ENCODE measurements at regions not wholly inside any gene's neighbourhood (a gene's known extent, or its start where the extent isn't known, plus 50 kb on each side); places are given as distances from the start of the nearest gene placed in this dataset.
A peak's percentile ranks its signal among the peaks of the same experiment; 100 is the strongest.

DNA sequence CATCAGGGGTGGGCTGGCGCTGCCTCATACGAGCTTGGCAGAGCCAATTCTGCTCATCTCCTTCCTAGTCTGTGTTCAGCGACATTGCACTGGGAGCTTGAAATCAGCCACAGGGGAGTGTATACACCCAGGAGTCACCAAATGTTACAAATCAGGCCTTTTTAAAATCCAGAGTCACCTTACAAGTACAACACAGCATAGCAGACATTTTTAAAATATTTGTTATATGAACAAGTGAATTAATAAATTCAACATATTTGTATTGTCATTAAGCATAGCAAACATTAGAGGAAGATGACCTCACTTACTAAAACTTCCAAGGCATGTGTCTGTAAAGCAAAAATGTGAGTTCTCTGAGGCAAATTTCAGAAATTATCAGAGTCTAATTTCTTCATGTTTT is 210.0 kb downstream of the HLX start:
- DNase-seq (peak; percentile 89), ATAC-seq (peak; percentile 86)
- Histone ChIP-seq H3K9me2 (replicated peaks; ENCODE audit: low read length) (no peaks in the 10 kb centered on the region), H3F3A (ENCODE audit: low read length, unreplicated experiment) (peaks cover 8% of the 10 kb centered on the region), H3K9ac (ENCODE audit: low read length) (no peak overlapping the region), H2AFZ (ENCODE audit: low read length) (peak overlapping the region; percentile 34), H3K4me1 (ENCODE audit: insufficient read depth, low read length) (peaks cover 54% of the 10 kb centered on the region), H3K36me3 (ENCODE audit: low read depth, low read length) (no peaks in the 10 kb centered on the region), H3K4me2 (ENCODE audit: low read length) (peak overlapping the region; percentile 71), H3K27me3 (ENCODE audit: low read length) (no peaks in the 10 kb centered on the region), H3K27ac (ENCODE audit: low read length) (peak overlapping the region; percentile 30), H3K4me3 (ENCODE audit: low read length) (peak overlapping the region; percentile 17; the same call in 1 of the 2 replicates), H3K9me3 (ENCODE audit: low read length) (no peaks in the 10 kb centered on the region), H4K20me1 (ENCODE audit: low read length) (no peaks in the 10 kb centered on the region), H3K79me2 (ENCODE audit: low read length) (no peaks in the 10 kb centered on the region)
- no TSS peak for BruUV-seq (replicated peaks)
- POLR2A ChIA-PET (ENCODE audit: unreplicated experiment), result no interaction called here
- CTCF ChIA-PET, result interaction anchor here (0.6 kb wide), 2 partner anchors 8 to 313 kb away, joined by 3 to 4 read pairs; no protein-coding TSS in a partner anchor
- intact Hi-C loops (cut with micrococcal nuclease), result loop anchor here (1.0 to 10.0 kb wide), 3 partner anchors 114 to 346 kb away; partner anchors contain the start of gene HLX
- no peak for TF ChIP-seq EZH2phosphoT487 (IDR thresholded peaks at IDR 0.05; ENCODE audit: borderline replicate concordance, low read length)
- TF ChIP-seq, protein P1, sequence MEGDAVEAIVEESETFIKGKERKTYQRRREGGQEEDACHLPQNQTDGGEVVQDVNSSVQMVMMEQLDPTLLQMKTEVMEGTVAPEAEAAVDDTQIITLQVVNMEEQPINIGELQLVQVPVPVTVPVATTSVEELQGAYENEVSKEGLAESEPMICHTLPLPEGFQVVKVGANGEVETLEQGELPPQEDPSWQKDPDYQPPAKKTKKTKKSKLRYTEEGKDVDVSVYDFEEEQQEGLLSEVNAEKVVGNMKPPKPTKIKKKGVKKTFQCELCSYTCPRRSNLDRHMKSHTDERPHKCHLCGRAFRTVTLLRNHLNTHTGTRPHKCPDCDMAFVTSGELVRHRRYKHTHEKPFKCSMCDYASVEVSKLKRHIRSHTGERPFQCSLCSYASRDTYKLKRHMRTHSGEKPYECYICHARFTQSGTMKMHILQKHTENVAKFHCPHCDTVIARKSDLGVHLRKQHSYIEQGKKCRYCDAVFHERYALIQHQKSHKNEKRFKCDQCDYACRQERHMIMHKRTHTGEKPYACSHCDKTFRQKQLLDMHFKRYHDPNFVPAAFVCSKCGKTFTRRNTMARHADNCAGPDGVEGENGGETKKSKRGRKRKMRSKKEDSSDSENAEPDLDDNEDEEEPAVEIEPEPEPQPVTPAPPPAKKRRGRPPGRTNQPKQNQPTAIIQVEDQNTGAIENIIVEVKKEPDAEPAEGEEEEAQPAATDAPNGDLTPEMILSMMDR (conservative IDR thresholded peaks at IDR 0.05; ENCODE audit: low read depth, low read length), result no peak
- no peak for TF ChIP-seq EZH2 (IDR thresholded peaks at IDR 0.05; ENCODE audit: low read length, unreplicated experiment)

DNA sequence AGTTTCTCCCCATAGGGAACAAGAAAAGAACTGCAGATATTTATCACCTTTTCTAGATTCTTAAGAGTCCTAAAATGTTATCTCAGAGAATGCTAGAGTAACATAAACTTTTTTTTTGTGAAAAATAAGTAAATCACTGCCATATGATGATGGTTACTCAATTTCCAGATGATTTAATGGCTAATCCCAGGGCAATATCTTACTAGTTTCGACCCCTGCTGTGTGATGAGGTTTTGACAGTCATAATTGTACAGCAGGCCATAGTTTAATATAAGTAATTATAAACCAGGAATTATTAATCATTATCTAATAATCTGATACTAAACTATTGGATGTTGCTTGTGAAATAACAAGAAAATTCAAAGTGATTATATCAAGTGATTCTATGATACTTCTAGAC is 210.6 kb downstream of the HLX start:
- no peak for TF ChIP-seq EZH2phosphoT487 (IDR thresholded peaks at IDR 0.05; ENCODE audit: borderline replicate concordance, low read length)
- TF ChIP-seq, protein P1 (conservative IDR thresholded peaks at IDR 0.05; ENCODE audit: low read depth, low read length), result no peak
- no peak for TF ChIP-seq EZH2 (IDR thresholded peaks at IDR 0.05; ENCODE audit: low read length, unreplicated experiment)
- Histone ChIP-seq H3K9me2 (replicated peaks; ENCODE audit: low read length) (no peaks in the 10 kb centered on the region), H3K9me3 (ENCODE audit: low read length) (no peaks in the 10 kb centered on the region), H3K79me2 (ENCODE audit: low read length) (no peaks in the 10 kb centered on the region), H3K4me3 (ENCODE audit: low read length) (peak overlapping the region; percentile 17; the same call in 1 of the 2 replicates), H3F3A (ENCODE audit: low read length, unreplicated experiment) (peaks cover 8% of the 10 kb centered on the region), H4K20me1 (ENCODE audit: low read length) (no peaks in the 10 kb centered on the region), H2AFZ (ENCODE audit: low read length) (peak overlapping the region; percentile 34), H3K9ac (ENCODE audit: low read length) (no peak overlapping the region), H3K4me2 (ENCODE audit: low read length) (peak overlapping the region; percentile 71), H3K27ac (ENCODE audit: low read length) (peak overlapping the region; percentile 30), H3K4me1 (ENCODE audit: insufficient read depth, low read length) (peaks cover 60% of the 10 kb centered on the region), H3K27me3 (ENCODE audit: low read length) (no peaks in the 10 kb centered on the region), H3K36me3 (ENCODE audit: low read depth, low read length) (no peaks in the 10 kb centered on the region)
- CTCF ChIA-PET, result interaction anchor here (0.6 kb wide), 1 partner anchor 8 kb away, joined by 3 read pairs; no protein-coding TSS in a partner anchor
- intact Hi-C loops (cut with micrococcal nuclease), result loop anchor here (1.0 to 10.0 kb wide), 3 partner anchors 113 to 345 kb away; partner anchors contain the start of gene HLX
- ATAC-seq (no peak), DNase-seq (no peak)
- no TSS peak for BruUV-seq (replicated peaks)
- POLR2A ChIA-PET (ENCODE audit: unreplicated experiment), result no interaction called here

Data from PC-3 (cell line).